Transverse colon (tissue), 4 donors: ENCODE measurements at regions not wholly inside any gene's neighbourhood (a gene's known extent, or its start where the extent isn't known, plus 50 kb on each side); places are given as distances from the start of the nearest gene placed in this dataset.

Source experiments
- DNase-seq: peaks from one replicate; pipeline ENCODE4 v3.0.0-alpha.2; 2019
- H3K27ac ChIP-seq, 4 donors: fragments of 200-600 bp; sonication (generic); 2 replicates each; pipeline ENCODE4 v1.5.1; 2016 to 2018; ENCODE audit warnings: inconsistent platforms in 4 of 4
- H3K27me3 ChIP-seq: fragments of 200-600 bp; sonication (generic); 2 replicates; pipeline ENCODE4 v1.5.1; 2017; ENCODE audit warnings: inconsistent platforms
- H3K36me3 ChIP-seq, 4 donors: fragments of 200-600 bp; sonication (generic); 2 replicates each; pipeline ENCODE4 v1.5.1; 2017 to 2019; ENCODE audit warnings: inconsistent platforms in 4 of 4
- H3K4me1 ChIP-seq, 4 donors: fragments of 200-600 bp; sonication (generic); 2 replicates each; pipeline ENCODE4 v1.5.1; 2017 to 2020; ENCODE audit warnings: inconsistent platforms in 4 of 4
- H3K4me3 ChIP-seq, 4 donors: fragments of 200-600 bp; sonication (generic); 1 replicate in 1 of 4; 2 replicates in 3 of 4; pipeline versions ENCODE4 v1.5.1 to v1.6.1; 2017 to 2019; ENCODE audit warnings: inconsistent platforms in 4 of 4
- H3K9me3 ChIP-seq, 2 donors: fragments of 200-600 bp; sonication (generic); 2 replicates each; pipeline ENCODE4 v1.5.1; 2017 to 2019; ENCODE audit warnings: inconsistent platforms in 2 of 2
- CTCF ChIP-seq, 5 experiments: fragments of 200-600 bp in 3 of 5; fragments of 450-650 bp in 2 of 5; sonication (generic) in 3 of 5; IDR thresholded peaks; 1 replicate in 2 of 5; 2 replicates in 3 of 5; pipeline ENCODE4 v1.5.1; 2016 to 2017; ENCODE audit warnings: antibody characterized with exemption in 5 of 5, inconsistent platforms in 3 of 5, mild to moderate bottlenecking in 2 of 5, moderate library complexity in 1 of 5
- EP300 ChIP-seq: sonication (generic); formaldehyde crosslinking; IDR thresholded peaks from one replicate; pipeline ENCODE4 v1.6.1; 2017; ENCODE audit warnings: antibody characterized with exemption, low read depth
- POLR2A ChIP-seq: fragments of 450-650 bp; IDR thresholded peaks from one replicate; pipeline ENCODE4 v1.6.1; 2016; ENCODE audit warnings: antibody characterized with exemption, mild to moderate bottlenecking, moderate library complexity
- POLR2AphosphoS5 ChIP-seq, 3 donors: sonication (generic); formaldehyde crosslinking; IDR thresholded peaks; one replicate each; pipeline ENCODE4 v1.6.1; 2016; ENCODE audit warnings: antibody characterized with exemption in 3 of 3
- WGBS, 2 donors: methylation state at CpG; one replicate each; pipeline ENCODE4 v1.1.5; 2018; ENCODE audit warnings: low coverage in 1 of 2; 5-methylcytosine and 5-hydroxymethylcytosine counted together
- in situ Hi-C, 4 donors: fragments of 200-750 bp; cut with MboI; loops; one replicate each; pipeline versions ENCODE4 v1.15.0 to v1.15.1; 2017; ENCODE audit warnings: low sequenced_read_pairs in 3 of 4, low pct_ligation_motif_present in 1 of 4, low pct_unique_long_range_greater_than_20kb in 1 of 4
- intact Hi-C: fragments of 100-400 bp; cut with DNase I; formaldehyde crosslinking; loops from one replicate; pipeline ENCODE4 v1.15.1; 2023; ENCODE audit warnings: low total_unique reads

- no peak for DNase-seq
- H3K27ac ChIP-seq: no peak overlapping the region
- H3K27me3 ChIP-seq: no peaks in the 10 kb centered on the region
- H3K4me1 ChIP-seq: no peaks in the 10 kb centered on the region
- in situ Hi-C loops (loop anchor here (5.0 to 25.0 kb wide), 5 partner anchors 434 to 784 kb away; no protein-coding TSS in a partner anchor), intact Hi-C loops (loop anchor here (5.0 kb wide), 1 partner anchor 599 kb away; no protein-coding TSS in a partner anchor)
- no peak overlapping the region for H3K4me3 ChIP-seq
- H3K9me3 ChIP-seq: no peaks in the 10 kb centered on the region
- TF ChIP-seq CTCF (IDR thresholded peaks at IDR 0.05) (no peak), EP300 (no peak), POLR2AphosphoS5 (IDR thresholded peaks at IDR 0.05) (no peak), POLR2A (no peak)
- H3K36me3 ChIP-seq: no peaks in the 10 kb centered on the region
- 81 to 82% methylated on average over 4 to 6 of the region's 6 CpGs for WGBS, 2 donors
Observed at GRCh38 chr13:76470991-76471390, 415.2 kb downstream of the KCTD12 start.

- intact Hi-C loops (no loop called here), in situ Hi-C loops (loop anchor here in 3 of 4 donors (25.0 kb wide), 2 partner anchors 446 to 779 kb away; no protein-coding TSS in a partner anchor)
- no peak for DNase-seq
- Histone ChIP-seq H3K27me3 (no peaks in the 10 kb centered on the region), H3K36me3 (no peaks in the 10 kb centered on the region), H3K4me1 (no peaks in the 10 kb centered on the region), H3K4me3 (no peak overlapping the region), H3K9me3 (no peaks in the 10 kb centered on the region), H3K27ac (no peak overlapping the region)
- WGBS, 2 donors: 28% methylated on average over 1 of the region's 1 CpG; no CpG with 5 or more reads in 1 of the 2 donors
- TF ChIP-seq CTCF (IDR thresholded peaks at IDR 0.05) (no peak), POLR2AphosphoS5 (IDR thresholded peaks at IDR 0.05) (no peak), EP300 (no peak), POLR2A (no peak)
Observed at GRCh38 chr13:76466043-76466442, 420.2 kb downstream of the KCTD12 start.

- in situ Hi-C loops (loop anchor here in 3 of 4 donors (25.0 kb wide), 2 partner anchors 449 to 776 kb away; no protein-coding TSS in a partner anchor), intact Hi-C loops (no loop called here)
- 50% methylated on average over 2 of the region's 2 CpGs; no CpG with 5 or more reads in 1 of the 2 donors for WGBS, 2 donors
- Histone ChIP-seq H3K4me1 (no peaks in the 10 kb centered on the region), H3K27me3 (no peaks in the 10 kb centered on the region), H3K4me3 (no peak overlapping the region), H3K27ac (no peak overlapping the region), H3K36me3 (no peaks in the 10 kb centered on the region), H3K9me3 (no peaks in the 10 kb centered on the region)
- TF ChIP-seq CTCF (IDR thresholded peaks at IDR 0.05) (no peak), POLR2AphosphoS5 (IDR thresholded peaks at IDR 0.05) (no peak), EP300 (no peak), POLR2A (no peak)
- no peak for DNase-seq
Observed at GRCh38 chr13:76463314-76463713, 422.9 kb downstream of the KCTD12 start.

- WGBS, 2 donors: 57 to 67% methylated on average over 4 of the region's 4 CpGs
- TF ChIP-seq EP300 (no peak), POLR2AphosphoS5 (IDR thresholded peaks at IDR 0.05) (no peak), POLR2A (no peak), CTCF (IDR thresholded peaks at IDR 0.05) (no peak)
- Histone ChIP-seq H3K4me3 (no peak overlapping the region), H3K27ac (no peak overlapping the region), H3K4me1 (no peaks in the 10 kb centered on the region), H3K27me3 (no peaks in the 10 kb centered on the region), H3K36me3 (no peaks in the 10 kb centered on the region), H3K9me3 (no peaks in the 10 kb centered on the region)
- intact Hi-C loops (no loop called here), in situ Hi-C loops (loop anchor here in 3 of 4 donors (25.0 kb wide), 2 partner anchors 450 to 775 kb away; no protein-coding TSS in a partner anchor)
- no peak for DNase-seq
Observed at GRCh38 chr13:76461999-76462398, 424.2 kb downstream of the KCTD12 start.
